GM12864 (cell line): ENCODE measurements at regions not wholly inside any gene's neighbourhood (a gene's known extent, or its start where the extent isn't known, plus 50 kb on each side); places are given as distances from the start of the nearest gene placed in this dataset.
"Not testable (repeated sequence)": the region's sequence is repeated elsewhere in the genome, so short reads cannot be mapped to it uniquely, and the experiment has no call there.

Source experiments
- DNase-seq: peaks from one replicate; pipeline ENCODE4 v3.0.0-alpha.2; 2011; ENCODE audit warnings: low read depth
- H3K4me3 ChIP-seq: 2 replicates; pipeline ENCODE4 v1.5.1; 2011; ENCODE audit warnings: mild to moderate bottlenecking, low read depth, low read length, control low read depth
- TF ChIP-seq, protein P1 (sequence below): IDR thresholded peaks from 2 replicates; pipeline ENCODE4 v1.5.1; 2011; ENCODE audit warnings: low read depth, mild to moderate bottlenecking, moderate library complexity, low read length, control low read depth, inconsistent platforms; ENCODE audit errors: missing control alignments

DNA sequence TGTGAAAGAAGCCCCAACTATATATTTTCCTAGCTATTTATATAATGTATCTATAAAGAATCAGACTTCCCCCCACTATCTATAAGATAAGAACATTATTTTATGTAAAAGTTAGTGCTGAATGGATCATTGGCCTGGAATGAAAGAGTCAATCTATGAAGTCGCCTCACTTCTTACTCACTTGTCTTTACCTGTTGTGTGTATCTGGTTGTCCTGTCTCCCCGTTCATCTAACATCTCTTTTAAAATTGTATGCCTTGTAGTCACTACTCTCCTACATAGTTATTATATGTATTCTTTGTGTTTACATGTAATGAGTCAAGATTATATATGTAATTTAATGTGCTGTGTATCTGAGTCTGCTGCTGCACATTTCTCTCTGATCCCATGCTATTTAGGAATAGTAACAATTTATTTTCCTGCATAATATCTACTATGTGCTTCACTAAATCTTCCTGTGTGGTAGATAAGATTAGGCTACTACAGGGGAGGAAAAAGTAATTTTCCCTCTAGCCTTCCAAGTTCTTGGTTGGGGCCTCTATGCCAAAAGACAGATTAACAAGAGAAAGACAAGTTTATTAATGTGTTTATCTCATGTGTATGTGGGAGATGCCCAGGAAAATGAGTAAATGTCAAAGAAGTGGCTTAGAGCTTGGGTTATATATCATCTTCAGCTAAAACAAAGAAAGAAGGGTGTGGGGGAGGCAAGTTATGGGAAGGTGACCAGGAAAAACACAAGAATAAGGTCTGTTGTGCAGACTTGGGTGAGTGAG lies 77.6 kb upstream of the FRMPD4 start:
- H3K4me3 ChIP-seq, result no peak overlapping the region
- DNase-seq, result no peak
- TF ChIP-seq, protein P1, sequence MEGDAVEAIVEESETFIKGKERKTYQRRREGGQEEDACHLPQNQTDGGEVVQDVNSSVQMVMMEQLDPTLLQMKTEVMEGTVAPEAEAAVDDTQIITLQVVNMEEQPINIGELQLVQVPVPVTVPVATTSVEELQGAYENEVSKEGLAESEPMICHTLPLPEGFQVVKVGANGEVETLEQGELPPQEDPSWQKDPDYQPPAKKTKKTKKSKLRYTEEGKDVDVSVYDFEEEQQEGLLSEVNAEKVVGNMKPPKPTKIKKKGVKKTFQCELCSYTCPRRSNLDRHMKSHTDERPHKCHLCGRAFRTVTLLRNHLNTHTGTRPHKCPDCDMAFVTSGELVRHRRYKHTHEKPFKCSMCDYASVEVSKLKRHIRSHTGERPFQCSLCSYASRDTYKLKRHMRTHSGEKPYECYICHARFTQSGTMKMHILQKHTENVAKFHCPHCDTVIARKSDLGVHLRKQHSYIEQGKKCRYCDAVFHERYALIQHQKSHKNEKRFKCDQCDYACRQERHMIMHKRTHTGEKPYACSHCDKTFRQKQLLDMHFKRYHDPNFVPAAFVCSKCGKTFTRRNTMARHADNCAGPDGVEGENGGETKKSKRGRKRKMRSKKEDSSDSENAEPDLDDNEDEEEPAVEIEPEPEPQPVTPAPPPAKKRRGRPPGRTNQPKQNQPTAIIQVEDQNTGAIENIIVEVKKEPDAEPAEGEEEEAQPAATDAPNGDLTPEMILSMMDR, result no peak

DNA sequence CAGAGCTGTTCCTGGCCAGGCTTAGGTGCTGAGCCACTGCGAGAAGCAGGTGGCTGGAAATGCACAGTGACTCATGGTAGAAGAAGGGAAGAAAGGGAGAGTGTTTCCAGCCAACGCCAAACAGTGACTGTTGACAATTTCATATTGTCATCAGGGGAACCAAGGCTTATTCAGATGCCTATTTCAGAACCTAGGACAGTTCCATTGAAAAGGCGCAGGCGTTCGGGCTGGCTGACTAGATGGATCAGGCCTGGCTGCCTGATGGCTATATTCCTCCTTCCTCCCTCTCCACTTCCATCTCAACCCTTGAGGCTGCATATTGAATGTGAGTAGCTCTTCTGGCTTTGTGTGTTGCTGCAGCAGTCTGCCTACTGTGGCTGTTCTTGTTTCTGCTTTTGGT lies 73.0 kb upstream of the FRMPD4 start:
- TF ChIP-seq, protein P1, result no peak
- H3K4me3 ChIP-seq, result no peak overlapping the region
- DNase-seq, result no peak

DNA sequence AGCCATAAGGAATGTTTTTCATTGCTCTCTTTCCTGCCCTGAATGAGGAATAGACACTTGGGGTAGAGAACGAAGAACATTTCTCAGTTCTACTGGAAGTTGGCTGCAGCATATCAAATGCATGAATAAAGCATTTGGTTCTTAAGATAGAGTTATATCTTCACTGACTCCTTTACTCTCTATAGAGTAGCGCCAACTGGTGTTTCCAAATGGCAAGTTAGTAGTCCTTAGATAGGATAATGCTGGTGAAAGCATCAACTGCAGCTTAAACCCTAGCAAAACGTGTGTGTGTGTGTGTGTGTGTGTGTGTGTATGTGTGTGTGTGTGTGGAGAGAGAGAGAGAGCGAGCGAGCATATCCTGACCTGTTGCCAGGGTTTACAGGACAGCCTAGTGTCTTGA lies 62.2 kb upstream of the FRMPD4 start:
- DNase-seq, result no peak
- TF ChIP-seq, protein P1, result no peak
- H3K4me3 ChIP-seq, result no peak overlapping the region

DNA sequence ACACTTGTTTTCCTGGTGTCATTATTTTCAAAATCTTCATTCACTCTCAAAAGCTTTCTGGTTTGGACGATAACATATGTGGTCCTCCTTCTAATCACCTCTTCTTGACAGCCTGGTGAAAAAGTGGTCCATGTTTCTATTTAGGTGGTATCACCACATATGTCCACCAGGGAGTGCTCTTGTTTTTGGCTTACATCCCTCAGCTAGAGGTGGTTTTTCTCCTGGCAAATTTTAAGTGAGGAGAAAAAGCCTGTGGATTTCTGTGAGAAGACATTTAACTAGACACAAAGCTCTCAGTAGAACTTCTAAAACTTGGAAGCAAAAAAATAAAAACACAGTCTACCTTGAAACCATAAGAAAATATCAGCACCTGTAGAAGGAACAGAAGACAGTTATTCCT lies 58.0 kb upstream of the FRMPD4 start:
- TF ChIP-seq, protein P1, result peak; percentile 42
- no peak overlapping the region for H3K4me3 ChIP-seq
- no peak for DNase-seq

DNA sequence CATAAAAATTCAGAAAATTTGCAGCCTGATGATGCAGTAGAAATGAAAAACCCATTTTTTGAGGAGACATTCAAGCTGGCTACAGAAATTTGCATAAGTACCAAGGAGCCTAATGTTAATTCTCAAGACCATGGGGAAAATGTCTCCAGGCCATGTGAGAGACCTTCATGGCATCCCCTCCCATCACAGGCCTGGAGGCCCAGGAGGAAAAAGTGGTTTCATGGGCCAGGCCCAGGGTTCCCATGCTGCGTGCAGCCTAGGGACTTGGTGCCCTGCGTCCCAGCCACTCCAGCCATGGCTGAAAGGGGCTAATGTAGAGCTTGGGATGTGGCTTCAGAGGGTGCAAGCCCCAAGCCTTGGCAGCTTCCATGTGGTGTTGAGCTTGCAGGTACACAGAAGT lies 55.3 kb upstream of the FRMPD4 start:
- DNase-seq, result not testable (repeated sequence)

More for the DNA sequence above, 55.3 kb upstream of the FRMPD4 start:
- not testable (repeated sequence) for H3K4me3 ChIP-seq
